Stimulated activated CD8-positive, alpha-beta memory T cell treated with anti-CD3 and anti-CD28 coated beads, Interleukin-4, amount 100 ng/mL, for 4 hours (primary cell): ENCODE measurements at regions not wholly inside any gene's neighbourhood (a gene's known extent, or its start where the extent isn't known, plus 50 kb on each side); places are given as distances from the start of the nearest gene placed in this dataset.
"Not testable (repeated sequence)": the region's sequence is repeated elsewhere in the genome, so short reads cannot be mapped to it uniquely, and the experiment has no call there.

ENCODE experiments used
- DNase-seq, 2 donors: peaks; one replicate each; pipeline ENCODE4 v3.0.0-alpha.2; 2020; ENCODE audit warnings: low read depth in 2 of 2, low spot score in 1 of 2

- DNase-seq, result no peak
Observed at GRCh38 chr21:38039841-38040240, 123.6 kb upstream of the KCNJ6 start.

- DNase-seq, result no peak
Observed at GRCh38 chr21:38041493-38041892, 125.2 kb upstream of the KCNJ6 start.

GRCh38 chr21:38042246-38042645 is 126.0 kb upstream of the KCNJ6 start:
- DNase-seq, result no peak

- DNase-seq, result no peak
Observed at GRCh38 chr21:38048167-38048566, 131.9 kb upstream of the KCNJ6 start.

GRCh38 chr21:38054334-38054733 is 138.1 kb upstream of the KCNJ6 start:
- DNase-seq, result no peak

- DNase-seq, result no peak
Observed at GRCh38 chr21:38056481-38056880, 140.2 kb upstream of the KCNJ6 start.

GRCh38 chr21:38057626-38058025 is 141.4 kb upstream of the KCNJ6 start:
- DNase-seq, result no peak

- DNase-seq, result no peak
Observed at GRCh38 chr21:38060533-38060932, 144.3 kb upstream of the KCNJ6 start.

- DNase-seq, result no peak
Observed at GRCh38 chr21:38067086-38067739, 151.0 kb upstream of the KCNJ6 start.

- no peak for DNase-seq
Observed at GRCh38 chr21:38072489-38072888, 156.2 kb upstream of the KCNJ6 start.

GRCh38 chr21:38075833-38076587 is 159.8 kb upstream of the KCNJ6 start:
- no peak for DNase-seq

- no peak for DNase-seq
Observed at GRCh38 chr21:38077569-38077968, 161.3 kb upstream of the KCNJ6 start.

- no peak for DNase-seq
Observed at GRCh38 chr21:38080888-38081287, 164.6 kb upstream of the KCNJ6 start.

GRCh38 chr21:38081708-38082107 is 165.5 kb upstream of the KCNJ6 start:
- DNase-seq, result no peak

- no peak for DNase-seq
Observed at GRCh38 chr21:38082936-38083485, 166.8 kb upstream of the KCNJ6 start.

GRCh38 chr21:38083535-38083934 is 167.3 kb upstream of the KCNJ6 start:
- DNase-seq, result no peak

- no peak for DNase-seq
Observed at GRCh38 chr21:38086580-38086979, 170.2 kb upstream of the KCNJ15 start.

- DNase-seq, result no peak
Observed at GRCh38 chr21:38088916-38089762, 167.7 kb upstream of the KCNJ15 start.

- DNase-seq, result no peak
Observed at GRCh38 chr21:38089763-38090046, 167.1 kb upstream of the KCNJ15 start.

- not testable (repeated sequence) for DNase-seq
Observed at GRCh38 chr21:38091061-38091460, 165.7 kb upstream of the KCNJ15 start.

GRCh38 chr21:38092051-38092450 is 164.7 kb upstream of the KCNJ15 start:
- DNase-seq, result no peak

GRCh38 chr21:38095220-38095619 is 161.6 kb upstream of the KCNJ15 start:
- DNase-seq, result no peak
